Ovary (tissue), 3 donors: ENCODE measurements at regions not wholly inside any gene's neighbourhood (a gene's known extent, or its start where the extent isn't known, plus 50 kb on each side); places are given as distances from the start of the nearest gene placed in this dataset.

ENCODE experiments used
- EP300 ChIP-seq: sonication (generic); formaldehyde crosslinking; IDR thresholded peaks from one replicate; pipeline ENCODE4 v1.6.1; 2017; ENCODE audit warnings: antibody characterized with exemption
- POLR2A ChIP-seq: fragments of 450-650 bp; IDR thresholded peaks from one replicate; pipeline ENCODE4 v1.6.1; 2017; ENCODE audit warnings: antibody characterized with exemption, mild to moderate bottlenecking, moderate library complexity
- TF ChIP-seq, protein P1 (sequence below), 3 donors: fragments of 450-650 bp in 2 of 3; fragments of 200-600 bp in 1 of 3; IDR thresholded peaks; one replicate each; pipeline versions ENCODE4 v1.5.1 to v1.8.0; 2016 to 2022; ENCODE audit warnings: antibody characterized with exemption in 3 of 3, mild to moderate bottlenecking in 1 of 3
- donor health status: DM: no; HTN: no; CAD: no.

DNA sequence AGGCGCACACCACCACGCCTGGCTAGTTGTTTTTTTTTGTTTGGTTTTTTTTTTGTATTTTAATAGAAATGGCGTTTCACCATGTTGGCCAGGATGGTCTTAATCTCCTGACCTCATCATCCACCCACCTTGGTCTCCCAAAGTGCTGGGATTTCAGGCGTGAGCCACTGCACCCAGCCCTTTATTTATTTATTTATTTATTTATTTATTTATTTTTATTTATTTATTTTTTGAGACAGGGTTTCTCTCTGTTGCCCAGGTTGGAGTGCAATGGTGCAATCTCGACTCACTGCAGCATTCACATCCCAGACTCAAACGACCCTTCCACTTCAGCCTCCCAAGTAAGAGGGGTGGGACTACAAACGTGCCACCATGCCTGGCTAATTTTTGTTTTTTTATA, 63.0 kb upstream of the ADAMTSL1 start:
- TF ChIP-seq, protein P1, sequence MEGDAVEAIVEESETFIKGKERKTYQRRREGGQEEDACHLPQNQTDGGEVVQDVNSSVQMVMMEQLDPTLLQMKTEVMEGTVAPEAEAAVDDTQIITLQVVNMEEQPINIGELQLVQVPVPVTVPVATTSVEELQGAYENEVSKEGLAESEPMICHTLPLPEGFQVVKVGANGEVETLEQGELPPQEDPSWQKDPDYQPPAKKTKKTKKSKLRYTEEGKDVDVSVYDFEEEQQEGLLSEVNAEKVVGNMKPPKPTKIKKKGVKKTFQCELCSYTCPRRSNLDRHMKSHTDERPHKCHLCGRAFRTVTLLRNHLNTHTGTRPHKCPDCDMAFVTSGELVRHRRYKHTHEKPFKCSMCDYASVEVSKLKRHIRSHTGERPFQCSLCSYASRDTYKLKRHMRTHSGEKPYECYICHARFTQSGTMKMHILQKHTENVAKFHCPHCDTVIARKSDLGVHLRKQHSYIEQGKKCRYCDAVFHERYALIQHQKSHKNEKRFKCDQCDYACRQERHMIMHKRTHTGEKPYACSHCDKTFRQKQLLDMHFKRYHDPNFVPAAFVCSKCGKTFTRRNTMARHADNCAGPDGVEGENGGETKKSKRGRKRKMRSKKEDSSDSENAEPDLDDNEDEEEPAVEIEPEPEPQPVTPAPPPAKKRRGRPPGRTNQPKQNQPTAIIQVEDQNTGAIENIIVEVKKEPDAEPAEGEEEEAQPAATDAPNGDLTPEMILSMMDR (IDR thresholded peaks at IDR 0.05): no peak
- TF ChIP-seq EP300: no peak
- no peak for TF ChIP-seq POLR2A
